ENCODE measurements at regions not wholly inside any gene's neighbourhood (a gene's known extent, or its start where the extent isn't known, plus 50 kb on each side); places are given as distances from the start of the nearest gene placed in this dataset.

- TF ChIP-seq CTCF (IDR thresholded peaks at IDR 0.05) = no peak
- TF ChIP-seq POLR2AphosphoS5 (IDR thresholded peaks at IDR 0.05) = no peak
- no peak for TF ChIP-seq POLR2A (IDR thresholded peaks at IDR 0.05)
Observed at GRCh38 chr1:213666922-213667321, 320.9 kb upstream of the PROX1 start.
